GM19023 (cell line): ENCODE measurements at regions not wholly inside any gene's neighbourhood (a gene's known extent, or its start where the extent isn't known, plus 50 kb on each side); places are given as distances from the start of the nearest gene placed in this dataset.
"Not testable (repeated sequence)": the region's sequence is repeated elsewhere in the genome, so short reads cannot be mapped to it uniquely, and the experiment has no call there.

Source experiments
- ATAC-seq: cut with Tn5 transposase; IDR thresholded peaks from one replicate; pipeline ENCODE4 v1.9.1; 2021; ENCODE audit warnings: mild to moderate bottlenecking, moderate library complexity; ENCODE audit not compliant: unreplicated experiment

GRCh38 chr14:34381304-34381703 is 80.7 kb downstream of the SPTSSA start:
- not testable (repeated sequence) for ATAC-seq

GRCh38 chr14:34380471-34380845 is 81.6 kb downstream of the SPTSSA start:
- ATAC-seq = no peak

- ATAC-seq = no peak
Observed at GRCh38 chr14:34379816-34380470, 82.1 kb downstream of the SPTSSA start.

- ATAC-seq = no peak
Observed at GRCh38 chr14:34376649-34377267, 85.3 kb downstream of the SPTSSA start.

GRCh38 chr14:34374998-34375740 is 86.9 kb downstream of the SPTSSA start:
- no peak for ATAC-seq

- no peak for ATAC-seq
Observed at GRCh38 chr14:34373191-34373590, 88.8 kb downstream of the SPTSSA start.

GRCh38 chr14:34372786-34373185 is 89.3 kb downstream of the SPTSSA start:
- no peak for ATAC-seq

- no peak for ATAC-seq
Observed at GRCh38 chr14:34369648-34370030, 92.4 kb downstream of the SPTSSA start.

GRCh38 chr14:34368971-34369647 is 92.9 kb downstream of the SPTSSA start:
- ATAC-seq = no peak

GRCh38 chr14:34368115-34368970 is 93.7 kb downstream of the SPTSSA start:
- ATAC-seq = no peak

GRCh38 chr14:34365309-34365915 is 96.6 kb downstream of the SPTSSA start:
- no peak for ATAC-seq

- no peak for ATAC-seq
Observed at GRCh38 chr14:34364201-34364600, 97.8 kb downstream of the SPTSSA start.

- ATAC-seq = no peak
Observed at GRCh38 chr14:34363733-34364134, 98.3 kb downstream of the SPTSSA start.

- ATAC-seq = no peak
Observed at GRCh38 chr14:34362641-34363251, 99.3 kb downstream of the SPTSSA start.

- ATAC-seq = no peak
Observed at GRCh38 chr14:34361504-34362011, 100.5 kb downstream of the SPTSSA start.

- no peak for ATAC-seq
Observed at GRCh38 chr14:34359420-34360117, 102.5 kb downstream of the SPTSSA start.

GRCh38 chr14:34356264-34356654 is 105.8 kb downstream of the SPTSSA start:
- no peak for ATAC-seq

GRCh38 chr14:34355584-34356263 is 106.3 kb downstream of the SPTSSA start:
- no peak for ATAC-seq
